ENCODE measurements at regions not wholly inside any gene's neighbourhood (a gene's known extent, or its start where the extent isn't known, plus 50 kb on each side); places are given as distances from the start of the nearest gene placed in this dataset.

DNA sequence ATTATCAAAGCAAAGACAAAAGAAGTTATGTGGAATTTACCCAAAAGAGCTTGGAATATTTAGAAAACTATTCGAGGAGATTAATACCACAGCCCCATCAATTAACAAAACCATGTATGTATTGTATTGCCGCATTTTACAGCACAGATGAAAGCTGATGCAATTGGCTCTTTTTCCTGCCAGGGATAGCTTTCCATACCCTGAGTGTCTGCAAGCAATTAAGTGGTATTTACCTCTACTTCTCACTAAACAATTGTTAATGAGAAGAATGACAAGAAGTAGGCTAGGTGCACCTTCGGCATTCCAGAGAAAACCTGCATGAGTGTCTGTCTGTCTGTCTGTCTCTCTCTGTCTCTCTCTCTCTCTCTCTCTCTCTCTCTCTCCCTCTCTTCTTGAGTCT lies 219.5 kb downstream of the PAPSS1 start:
- TF ChIP-seq, protein P1, sequence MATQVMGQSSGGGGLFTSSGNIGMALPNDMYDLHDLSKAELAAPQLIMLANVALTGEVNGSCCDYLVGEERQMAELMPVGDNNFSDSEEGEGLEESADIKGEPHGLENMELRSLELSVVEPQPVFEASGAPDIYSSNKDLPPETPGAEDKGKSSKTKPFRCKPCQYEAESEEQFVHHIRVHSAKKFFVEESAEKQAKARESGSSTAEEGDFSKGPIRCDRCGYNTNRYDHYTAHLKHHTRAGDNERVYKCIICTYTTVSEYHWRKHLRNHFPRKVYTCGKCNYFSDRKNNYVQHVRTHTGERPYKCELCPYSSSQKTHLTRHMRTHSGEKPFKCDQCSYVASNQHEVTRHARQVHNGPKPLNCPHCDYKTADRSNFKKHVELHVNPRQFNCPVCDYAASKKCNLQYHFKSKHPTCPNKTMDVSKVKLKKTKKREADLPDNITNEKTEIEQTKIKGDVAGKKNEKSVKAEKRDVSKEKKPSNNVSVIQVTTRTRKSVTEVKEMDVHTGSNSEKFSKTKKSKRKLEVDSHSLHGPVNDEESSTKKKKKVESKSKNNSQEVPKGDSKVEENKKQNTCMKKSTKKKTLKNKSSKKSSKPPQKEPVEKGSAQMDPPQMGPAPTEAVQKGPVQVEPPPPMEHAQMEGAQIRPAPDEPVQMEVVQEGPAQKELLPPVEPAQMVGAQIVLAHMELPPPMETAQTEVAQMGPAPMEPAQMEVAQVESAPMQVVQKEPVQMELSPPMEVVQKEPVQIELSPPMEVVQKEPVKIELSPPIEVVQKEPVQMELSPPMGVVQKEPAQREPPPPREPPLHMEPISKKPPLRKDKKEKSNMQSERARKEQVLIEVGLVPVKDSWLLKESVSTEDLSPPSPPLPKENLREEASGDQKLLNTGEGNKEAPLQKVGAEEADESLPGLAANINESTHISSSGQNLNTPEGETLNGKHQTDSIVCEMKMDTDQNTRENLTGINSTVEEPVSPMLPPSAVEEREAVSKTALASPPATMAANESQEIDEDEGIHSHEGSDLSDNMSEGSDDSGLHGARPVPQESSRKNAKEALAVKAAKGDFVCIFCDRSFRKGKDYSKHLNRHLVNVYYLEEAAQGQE (IDR thresholded peaks at IDR 0.05; ENCODE audit: insufficient read depth in 1 of 2, low read depth in 2 of 2, low read length in 2 of 2) = no peak
- TF ChIP-seq TAF1 (IDR thresholded peaks at IDR 0.05; ENCODE audit: borderline replicate concordance, insufficient read depth, low read length) (no peak), SIN3A (IDR thresholded peaks at IDR 0.05; ENCODE audit: borderline replicate concordance, insufficient read depth, low read length) (no peak)

DNA sequence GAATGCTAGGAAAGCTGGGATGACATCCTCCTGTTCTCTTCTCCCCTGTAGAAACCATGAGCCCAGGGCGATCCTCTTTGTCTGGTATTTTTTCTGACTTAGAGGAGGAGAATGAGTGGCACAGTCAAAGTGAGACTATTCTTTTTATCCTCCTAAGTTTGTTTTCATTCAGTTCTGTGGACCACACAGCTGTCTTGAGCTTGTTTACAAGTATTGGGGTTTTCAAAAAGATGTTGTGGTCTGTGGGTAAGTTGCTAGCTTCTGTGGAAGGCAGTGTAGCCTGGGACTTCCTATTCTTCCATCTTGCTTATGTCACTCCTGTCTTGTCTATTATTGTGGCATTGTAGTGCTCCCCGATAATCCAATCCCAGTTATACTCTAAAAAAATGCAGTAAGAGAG lies 223.0 kb downstream of the PAPSS1 start:
- no peak for TF ChIP-seq TAF1 (IDR thresholded peaks at IDR 0.05; ENCODE audit: borderline replicate concordance, insufficient read depth, low read length)
- TF ChIP-seq POLR2AphosphoS5 (IDR thresholded peaks at IDR 0.05; ENCODE audit: low read depth, low read length) = no peak
- TF ChIP-seq FOXP2 (optimal IDR thresholded peaks at IDR 0.05; ENCODE audit: borderline replicate concordance, extremely low read depth, extremely low read length, insufficient read depth) = no peak
- TF ChIP-seq SIN3A (IDR thresholded peaks at IDR 0.05; ENCODE audit: borderline replicate concordance, insufficient read depth, low read length) = no peak
- TF ChIP-seq, protein P1 (IDR thresholded peaks at IDR 0.05; ENCODE audit: insufficient read depth in 1 of 2, low read depth in 2 of 2, low read length in 2 of 2) = no peak

DNA sequence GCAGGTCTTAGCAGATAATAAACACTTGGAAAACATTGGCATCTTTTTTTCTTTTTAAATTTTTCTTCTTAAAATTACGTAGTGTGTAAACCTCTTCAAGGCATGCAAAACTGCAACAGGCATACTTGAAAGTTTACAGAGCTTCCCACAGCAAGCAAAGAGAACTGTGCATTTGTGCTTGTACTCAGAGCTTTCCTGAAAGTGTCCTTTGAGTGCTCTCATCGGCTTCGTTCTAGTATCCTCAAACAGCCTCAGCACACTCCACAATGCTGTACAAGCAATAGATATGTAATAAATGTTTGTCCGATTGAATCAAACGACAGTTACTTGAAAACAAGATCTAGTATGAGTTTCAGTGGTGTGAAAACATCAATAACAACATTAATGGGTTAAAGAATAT lies 227.5 kb downstream of the PAPSS1 start:
- TF ChIP-seq TAF1 (IDR thresholded peaks at IDR 0.05; ENCODE audit: borderline replicate concordance, insufficient read depth, low read length) (no peak), SIN3A (IDR thresholded peaks at IDR 0.05; ENCODE audit: borderline replicate concordance, insufficient read depth, low read length) (no peak), POLR2AphosphoS5 (IDR thresholded peaks at IDR 0.05; ENCODE audit: low read depth, low read length) (no peak), FOXP2 (optimal IDR thresholded peaks at IDR 0.05; ENCODE audit: borderline replicate concordance, extremely low read depth, extremely low read length, insufficient read depth) (no peak)
- TF ChIP-seq, protein P1 (IDR thresholded peaks at IDR 0.05; ENCODE audit: insufficient read depth in 1 of 2, low read depth in 2 of 2, low read length in 2 of 2) = no peak

DNA sequence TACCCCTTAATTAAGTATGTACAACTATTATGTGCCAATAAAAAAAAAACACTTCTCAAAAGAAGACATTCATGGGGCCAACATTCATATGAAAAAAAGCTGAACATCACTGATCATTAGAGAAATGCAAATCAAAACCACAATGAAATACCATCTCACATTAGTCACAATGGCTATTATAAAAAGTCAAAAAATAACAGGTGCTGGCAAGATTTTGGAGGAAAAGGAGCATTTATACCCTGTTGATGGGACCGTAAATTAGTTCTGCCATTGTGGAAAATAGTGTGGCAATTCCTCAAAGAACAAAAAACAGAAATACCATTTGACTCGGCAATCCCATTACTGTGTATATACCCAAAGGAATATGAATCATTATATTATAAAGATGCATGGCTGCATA lies 229.9 kb downstream of the PAPSS1 start:
- no peak for TF ChIP-seq POLR2AphosphoS5 (IDR thresholded peaks at IDR 0.05; ENCODE audit: low read depth, low read length)
- TF ChIP-seq, protein P1 (IDR thresholded peaks at IDR 0.05; ENCODE audit: insufficient read depth in 1 of 2, low read depth in 2 of 2, low read length in 2 of 2) = no peak
- TF ChIP-seq TAF1 (IDR thresholded peaks at IDR 0.05; ENCODE audit: borderline replicate concordance, insufficient read depth, low read length) = no peak
- TF ChIP-seq FOXP2 (optimal IDR thresholded peaks at IDR 0.05; ENCODE audit: borderline replicate concordance, extremely low read depth, extremely low read length, insufficient read depth) = no peak
- TF ChIP-seq SIN3A (IDR thresholded peaks at IDR 0.05; ENCODE audit: borderline replicate concordance, insufficient read depth, low read length) = no peak

DNA sequence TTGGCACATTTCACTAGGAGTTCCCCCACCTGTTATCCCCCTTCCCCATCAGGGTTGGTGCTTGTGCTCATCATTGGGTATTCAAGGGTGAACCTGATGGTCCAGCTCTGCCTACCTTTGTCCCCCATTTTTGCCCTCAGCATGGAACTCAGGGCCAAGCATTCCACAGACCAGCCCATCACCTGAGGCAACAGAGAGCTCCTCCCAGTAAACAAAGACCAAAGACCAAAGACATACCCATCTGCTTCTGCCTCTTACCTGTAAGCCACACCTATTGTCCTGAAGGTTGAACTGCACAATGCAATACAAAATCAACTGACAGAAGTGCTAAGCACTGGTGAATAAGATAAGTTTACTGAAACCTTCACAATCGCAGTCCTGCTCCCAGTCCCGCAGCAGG lies 237.5 kb downstream of the PAPSS1 start:
- TF ChIP-seq FOXP2 (optimal IDR thresholded peaks at IDR 0.05; ENCODE audit: borderline replicate concordance, extremely low read depth, extremely low read length, insufficient read depth) (no peak), TAF1 (IDR thresholded peaks at IDR 0.05; ENCODE audit: borderline replicate concordance, insufficient read depth, low read length) (no peak), POLR2AphosphoS5 (IDR thresholded peaks at IDR 0.05; ENCODE audit: low read depth, low read length) (no peak), SIN3A (IDR thresholded peaks at IDR 0.05; ENCODE audit: borderline replicate concordance, insufficient read depth, low read length) (no peak)
- TF ChIP-seq, protein P1 (IDR thresholded peaks at IDR 0.05; ENCODE audit: insufficient read depth in 1 of 2, low read depth in 2 of 2, low read length in 2 of 2) = no peak

All from PFSK-1 (cell line).